WERI-Rb-1 (cell line): ENCODE measurements at regions not wholly inside any gene's neighbourhood (a gene's known extent, or its start where the extent isn't known, plus 50 kb on each side); places are given as distances from the start of the nearest gene placed in this dataset.
A peak's percentile ranks its signal among the peaks of the same experiment; 100 is the strongest.
"Not testable (repeated sequence)": the region's sequence is repeated elsewhere in the genome, so short reads cannot be mapped to it uniquely, and the experiment has no call there.

ENCODE experiments used
- DNase-seq: peaks from one replicate; pipeline ENCODE4 v3.0.0-alpha.2; 2020
- H3K27ac ChIP-seq: fragments of 250-450 bp; sonication (Bioruptor Pico); 2 replicates; pipeline ENCODE4 v1.5.1; 2020; ENCODE audit warnings: mild to moderate bottlenecking, moderate library complexity
- H3K27me3 ChIP-seq: fragments of 250-450 bp; sonication (Bioruptor Pico); 2 replicates; pipeline ENCODE4 v1.5.1; 2021; ENCODE audit warnings: mild to moderate bottlenecking, low read depth, moderate library complexity; ENCODE audit not compliant: insufficient read depth, severe bottlenecking
- H3K36me3 ChIP-seq: fragments of 250-450 bp; sonication (Bioruptor Pico); 2 replicates; pipeline ENCODE4 v1.5.1; 2020; ENCODE audit warnings: mild to moderate bottlenecking, moderate library complexity
- H3K4me3 ChIP-seq: 2 replicates; pipeline ENCODE4 v1.5.1; 2011; ENCODE audit warnings: low read depth, mild to moderate bottlenecking, control low read depth, low read length
- H3K9me3 ChIP-seq: fragments of 250-450 bp; sonication (Bioruptor Pico); 2 replicates; pipeline ENCODE4 v1.5.1; 2021; ENCODE audit warnings: mild to moderate bottlenecking, moderate library complexity; ENCODE audit not compliant: severe bottlenecking
- CTCF ChIP-seq: IDR thresholded peaks from 2 replicates; pipeline ENCODE4 v1.5.1; 2011; ENCODE audit warnings: low read depth, mild to moderate bottlenecking, control low read depth, inconsistent platforms, low read length

GRCh38 chr2:83971547-83971946 is 487.5 kb downstream of the SUCLG1 start:
- Histone ChIP-seq H3K27ac (no peak overlapping the region), H3K9me3 (no peaks in the 10 kb centered on the region), H3K36me3 (no peaks in the 10 kb centered on the region), H3K27me3 (no peaks in the 10 kb centered on the region), H3K4me3 (no peak overlapping the region)
- no peak for TF ChIP-seq CTCF
- no peak for DNase-seq

- no peak overlapping the region for H3K4me3 ChIP-seq
- H3K9me3 ChIP-seq, result no peaks in the 10 kb centered on the region
- peak; percentile 67 for DNase-seq
- no peak overlapping the region for H3K27ac ChIP-seq
- H3K36me3 ChIP-seq, result no peaks in the 10 kb centered on the region
- no peaks in the 10 kb centered on the region for H3K27me3 ChIP-seq
- no peak for TF ChIP-seq CTCF
Observed at GRCh38 chr2:83970217-83970929, 488.7 kb downstream of the SUCLG1 start.

- no peak overlapping the region for H3K27ac ChIP-seq
- no peaks in the 10 kb centered on the region for H3K36me3 ChIP-seq
- H3K4me3 ChIP-seq, result no peak overlapping the region
- no peak for TF ChIP-seq CTCF
- no peak for DNase-seq
- no peaks in the 10 kb centered on the region for H3K9me3 ChIP-seq
- H3K27me3 ChIP-seq, result no peaks in the 10 kb centered on the region
Observed at GRCh38 chr2:83969085-83969484, 490.0 kb downstream of the SUCLG1 start.

GRCh38 chr2:83967854-83968253 is 491.2 kb downstream of the SUCLG1 start:
- TF ChIP-seq CTCF, result peak; percentile 41
- Histone ChIP-seq H3K27me3 (no peaks in the 10 kb centered on the region), H3K27ac (no peak overlapping the region), H3K9me3 (no peaks in the 10 kb centered on the region), H3K4me3 (no peak overlapping the region), H3K36me3 (no peaks in the 10 kb centered on the region)
- DNase-seq, result no peak

GRCh38 chr2:83966946-83967345 is 492.1 kb downstream of the SUCLG1 start:
- DNase-seq, H3K36me3 ChIP-seq, H3K4me3 ChIP-seq, H3K27ac ChIP-seq, H3K9me3 ChIP-seq, H3K27me3 ChIP-seq: not testable (repeated sequence)

- Histone ChIP-seq H3K27ac (no peak overlapping the region), H3K9me3 (no peaks in the 10 kb centered on the region), H3K36me3 (no peaks in the 10 kb centered on the region), H3K4me3 (no peak overlapping the region), H3K27me3 (no peaks in the 10 kb centered on the region)
- TF ChIP-seq CTCF, result no peak
- DNase-seq, result no peak
Observed at GRCh38 chr2:83961512-83961911, 497.6 kb downstream of the SUCLG1 start.
